Kasumi-1 (cell line): ENCODE measurements at regions not wholly inside any gene's neighbourhood (a gene's known extent, or its start where the extent isn't known, plus 50 kb on each side); places are given as distances from the start of the nearest gene placed in this dataset.

Experiments
- DNase-seq, 2 experiments: peaks; one replicate each; lab custom pipeline; 2025; lab: John Stamatoyannopoulos, UW

DNA sequence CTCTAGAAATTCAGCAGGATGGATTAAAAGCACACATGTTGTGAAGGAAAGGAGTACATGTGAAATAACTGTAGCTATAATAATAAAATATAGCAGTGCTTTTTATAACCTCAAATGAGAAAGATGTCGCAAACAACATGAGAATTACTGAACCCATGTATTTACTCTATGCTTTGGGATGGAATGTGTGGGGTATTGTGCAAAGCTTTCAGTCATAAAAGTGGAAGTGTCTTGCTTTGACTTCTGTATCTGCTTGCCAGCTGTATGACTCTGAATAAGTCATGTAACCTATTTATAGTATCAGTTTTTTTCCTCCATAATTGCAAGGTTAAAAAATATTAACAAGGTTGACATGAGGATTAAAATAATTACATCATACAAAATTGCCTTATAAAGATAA lies 519.3 kb upstream of the CADM2 start:
- DNase-seq = peak; percentile 49 to 52

DNA sequence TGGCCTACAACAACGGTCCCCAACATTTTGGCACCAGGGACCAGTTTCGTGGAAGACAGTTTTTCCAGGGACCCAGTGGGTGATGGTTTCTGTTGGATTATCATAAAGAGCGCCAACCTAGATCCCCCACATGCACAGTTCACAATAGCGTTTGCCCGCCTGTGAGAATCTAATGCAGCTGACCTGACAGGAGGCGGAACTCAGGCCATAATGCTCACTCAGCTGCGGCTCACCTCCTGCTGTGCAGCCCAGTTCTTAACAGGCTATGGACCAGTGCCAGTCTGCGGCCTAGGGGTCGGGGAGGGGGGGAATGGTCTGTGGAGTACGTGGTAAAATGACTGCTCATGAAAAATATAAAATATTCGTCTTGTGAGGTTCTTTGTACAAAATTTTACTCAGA lies 518.5 kb upstream of the CADM2 start:
- DNase-seq = no peak

DNA sequence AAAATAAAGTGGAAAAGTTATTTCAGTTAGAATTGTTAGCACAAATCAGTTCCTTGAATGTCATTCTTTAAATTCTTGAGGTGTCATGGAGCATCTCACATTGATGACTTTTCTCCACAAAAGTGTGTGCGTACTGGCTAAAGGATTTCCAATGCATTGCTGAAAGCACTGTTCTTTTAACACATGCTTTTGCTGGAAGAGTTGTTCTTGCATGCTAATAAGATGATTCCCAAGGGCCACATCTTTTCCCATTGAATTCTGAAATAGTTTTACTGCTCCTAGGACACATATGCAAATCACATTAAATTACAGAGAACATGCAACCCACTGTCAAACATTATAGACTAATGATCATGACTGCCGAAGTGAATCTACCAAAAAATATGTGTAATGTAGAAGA lies 516.3 kb upstream of the CADM2 start:
- DNase-seq = no peak

DNA sequence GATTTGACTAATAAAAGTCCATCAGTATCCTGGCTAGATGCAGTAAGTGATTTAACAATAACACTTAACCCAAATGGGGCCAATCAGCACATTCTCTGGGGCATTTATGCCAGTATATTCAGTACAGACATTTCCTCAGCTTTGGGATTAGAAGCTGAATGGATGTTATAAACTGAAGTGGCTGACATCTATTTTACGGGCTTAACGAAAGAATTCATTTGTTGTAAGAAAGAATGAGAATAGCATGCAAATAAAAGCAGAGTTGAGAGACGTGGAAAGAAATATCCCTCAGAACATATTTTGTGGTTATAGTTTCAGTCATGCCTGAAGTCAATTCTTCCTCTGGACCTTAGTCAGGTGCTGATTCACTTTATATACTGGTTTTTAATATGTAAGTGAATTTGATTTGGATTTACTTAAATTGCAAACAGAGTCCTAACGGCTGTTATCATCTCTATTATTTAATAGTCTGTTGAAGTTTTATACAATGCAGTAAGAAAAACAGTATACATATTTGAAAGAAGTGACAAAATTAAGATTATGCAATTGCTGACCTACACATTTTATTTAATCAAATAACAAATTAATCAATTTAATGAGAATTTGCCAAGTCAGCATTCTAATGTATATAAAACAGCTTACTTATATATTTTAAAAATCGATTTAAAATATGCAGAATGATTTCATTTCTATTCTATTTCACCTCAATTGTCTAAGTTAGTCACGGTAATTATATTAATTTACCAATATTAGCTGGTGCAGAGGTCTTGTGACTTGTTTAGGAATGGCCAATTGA lies 513.9 kb upstream of the CADM2 start:
- no peak for DNase-seq

DNA sequence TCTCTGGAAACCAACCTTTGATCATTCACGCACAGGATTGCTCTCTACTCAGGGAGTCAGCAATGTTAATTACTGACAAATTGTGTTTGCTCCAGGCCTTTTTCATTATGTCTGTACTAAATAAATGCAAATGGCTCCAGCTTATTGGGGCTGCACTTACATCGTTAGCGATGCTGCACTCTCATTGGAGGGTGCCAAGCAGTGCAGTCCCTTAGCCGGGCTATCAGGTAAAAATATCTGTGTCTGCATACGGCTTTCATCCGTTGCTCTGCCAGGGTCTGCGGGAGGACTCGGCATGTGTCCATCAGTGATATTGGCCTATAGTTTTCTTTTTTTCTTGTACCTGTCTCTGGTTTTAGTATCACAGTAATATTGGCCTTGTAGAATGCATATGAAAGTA lies 471.5 kb upstream of the CADM2 start:
- no peak for DNase-seq

DNA sequence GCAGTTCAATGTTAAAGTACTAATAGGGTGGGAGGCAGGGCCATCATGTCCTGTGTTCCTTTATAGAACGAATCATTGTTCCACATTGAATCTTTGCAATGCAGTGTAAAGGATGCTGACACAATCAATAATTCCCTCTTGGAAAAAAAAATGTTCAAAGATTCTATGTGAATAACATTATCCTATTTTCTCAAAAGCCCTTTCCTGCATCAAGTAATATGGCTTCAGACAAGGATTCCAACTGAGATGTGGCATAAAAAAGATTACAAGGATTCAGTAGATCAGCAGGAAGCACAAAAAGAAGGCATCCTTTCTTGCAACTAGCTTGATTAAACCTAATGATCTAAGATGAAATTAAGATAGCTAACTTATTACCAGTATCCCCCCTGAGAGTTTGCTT lies 454.0 kb upstream of the CADM2 start:
- no peak for DNase-seq

DNA sequence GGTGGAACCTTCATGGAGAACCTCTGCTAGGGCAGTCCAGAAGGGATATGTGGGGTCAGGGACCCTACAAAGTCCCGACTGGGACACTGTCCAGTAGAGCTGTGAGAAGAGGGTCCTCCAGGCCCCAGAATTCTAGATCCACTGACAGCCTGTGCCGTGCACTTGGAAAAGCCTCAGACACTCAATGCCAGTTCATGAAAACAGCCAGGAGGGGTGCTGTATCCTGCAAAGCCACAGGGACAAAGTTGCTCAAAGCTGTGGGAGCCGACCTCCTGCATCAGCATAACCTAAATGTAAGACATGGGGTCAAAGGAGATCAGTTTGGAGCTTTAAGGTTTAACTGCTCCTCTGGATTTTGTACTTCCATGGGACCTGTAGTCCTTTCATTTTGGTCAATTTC lies 448.8 kb upstream of the CADM2 start:
- no peak for DNase-seq

DNA sequence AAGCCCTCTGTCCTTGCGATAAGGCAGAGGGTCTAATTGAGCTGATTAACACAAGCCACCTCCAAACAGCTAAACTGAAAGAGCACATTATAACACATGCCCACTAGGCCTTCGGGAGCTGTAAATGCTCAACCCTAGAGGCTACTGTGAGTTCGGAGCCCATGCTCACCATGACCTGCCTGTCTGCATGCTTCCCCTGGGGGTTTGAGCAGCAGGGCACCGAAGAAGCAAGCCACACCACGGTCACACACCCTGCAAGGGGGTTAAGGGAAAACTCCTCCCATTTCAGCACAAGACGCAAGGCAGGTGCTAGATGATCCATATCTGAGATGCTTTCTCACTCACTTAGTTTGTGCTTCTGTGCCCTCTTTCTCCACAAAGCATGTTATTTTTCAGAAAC lies 435.9 kb upstream of the CADM2 start:
- DNase-seq = no peak

DNA sequence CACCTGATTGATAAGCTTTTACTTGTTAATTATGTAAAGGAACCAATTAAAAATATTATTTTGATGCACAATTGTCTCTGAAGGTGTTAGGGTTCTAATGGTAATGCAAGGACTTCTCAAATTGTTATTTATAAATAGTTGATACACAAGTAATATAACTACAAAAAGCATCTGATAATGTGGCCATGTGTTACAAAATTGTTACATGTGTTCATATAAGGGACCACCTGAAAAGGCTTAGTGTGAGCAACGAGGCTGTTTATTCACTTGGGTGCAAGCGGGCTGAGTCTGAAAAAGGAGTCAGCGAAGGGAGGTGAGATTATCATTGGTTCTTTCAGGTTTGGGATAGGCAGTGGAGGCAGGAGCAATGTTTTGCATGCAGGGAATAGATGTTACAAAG lies 421.9 kb upstream of the CADM2 start:
- no peak for DNase-seq

DNA sequence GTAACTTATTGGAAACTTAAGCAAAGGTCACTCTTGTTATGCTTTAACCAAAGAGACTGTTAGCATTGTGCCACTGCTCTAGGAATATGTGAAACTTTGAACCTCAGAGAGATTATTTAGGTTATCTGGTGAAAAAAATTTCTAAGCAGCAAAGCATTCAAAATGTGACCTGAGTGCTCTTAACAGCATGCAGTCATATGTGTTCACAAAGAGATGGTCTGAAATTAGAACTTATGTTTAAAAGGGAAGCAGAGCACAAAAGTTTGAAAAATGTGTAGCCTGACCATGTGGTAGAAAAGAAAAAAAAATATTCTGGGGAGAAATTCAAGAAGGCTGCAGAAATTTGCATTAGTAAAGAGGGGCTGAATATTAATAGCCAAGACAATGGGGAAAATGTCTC lies 420.2 kb upstream of the CADM2 start:
- no peak for DNase-seq

DNA sequence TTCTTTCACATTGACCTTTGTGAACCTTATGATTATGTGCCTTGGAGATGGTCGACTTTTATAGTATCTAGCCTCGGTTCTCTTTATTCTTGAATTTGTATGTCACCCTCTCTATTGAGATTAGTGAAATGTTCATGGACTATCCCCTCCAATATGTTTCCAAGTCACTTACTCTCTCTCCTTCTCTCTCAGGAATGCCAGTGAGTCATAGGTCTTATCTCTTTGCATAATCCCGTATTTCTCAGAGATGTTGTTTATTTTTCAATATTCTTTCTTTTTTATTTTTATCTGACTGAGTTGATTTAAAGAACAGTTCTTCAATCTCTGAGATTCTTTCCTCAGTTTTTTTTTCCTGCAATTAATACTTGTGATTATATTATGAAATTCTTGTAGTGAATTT lies 411.6 kb upstream of the CADM2 start:
- DNase-seq = no peak

DNA sequence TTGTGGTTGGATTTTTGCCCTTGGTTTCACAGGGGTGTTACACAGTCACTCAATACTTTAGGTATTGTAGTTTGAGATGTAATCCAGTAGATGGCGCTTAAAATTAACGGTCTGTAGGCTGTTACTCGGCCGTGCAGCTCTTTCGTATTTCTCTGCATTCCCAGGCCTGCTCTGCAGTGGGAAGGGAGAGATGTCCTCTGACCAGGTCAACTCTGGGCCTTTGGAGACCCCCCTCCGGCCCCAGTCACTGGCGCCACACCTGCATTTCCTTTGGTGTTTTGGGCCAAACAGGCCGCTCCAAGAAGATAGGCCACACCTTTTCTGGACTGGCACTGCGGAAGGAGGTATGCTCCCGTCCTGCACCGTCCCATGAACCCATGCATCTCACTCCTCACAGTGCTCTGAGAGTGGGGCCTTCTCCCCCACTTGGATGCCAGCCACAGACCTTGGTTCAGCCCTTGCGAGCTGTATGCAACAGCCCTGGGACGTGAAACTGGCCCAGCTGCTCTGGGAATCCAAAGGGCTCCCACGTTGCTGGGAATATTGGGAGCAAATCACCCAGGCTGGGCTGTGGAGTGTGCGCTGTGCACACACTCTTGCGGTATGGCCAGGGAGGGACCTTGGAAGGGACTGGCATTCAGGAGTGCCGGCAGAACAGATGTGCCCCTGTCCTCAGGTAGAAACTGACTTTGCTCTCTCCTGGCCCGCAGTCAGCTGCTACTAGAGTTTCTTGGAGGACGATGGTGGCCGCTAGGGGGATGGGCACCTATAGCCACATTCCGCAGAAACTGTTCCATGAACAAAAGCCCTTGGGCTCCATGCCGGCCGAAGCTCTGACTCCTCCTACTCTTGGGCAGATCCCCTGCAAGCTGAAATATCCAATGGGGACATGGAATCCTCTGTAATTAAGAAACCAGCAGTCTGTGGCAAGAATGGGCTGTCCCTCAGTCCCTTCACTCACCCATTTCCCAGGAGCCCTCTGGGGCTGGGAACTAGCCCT lies 410.5 kb upstream of the CADM2 start:
- peak; percentile 62 to 82 for DNase-seq

DNA sequence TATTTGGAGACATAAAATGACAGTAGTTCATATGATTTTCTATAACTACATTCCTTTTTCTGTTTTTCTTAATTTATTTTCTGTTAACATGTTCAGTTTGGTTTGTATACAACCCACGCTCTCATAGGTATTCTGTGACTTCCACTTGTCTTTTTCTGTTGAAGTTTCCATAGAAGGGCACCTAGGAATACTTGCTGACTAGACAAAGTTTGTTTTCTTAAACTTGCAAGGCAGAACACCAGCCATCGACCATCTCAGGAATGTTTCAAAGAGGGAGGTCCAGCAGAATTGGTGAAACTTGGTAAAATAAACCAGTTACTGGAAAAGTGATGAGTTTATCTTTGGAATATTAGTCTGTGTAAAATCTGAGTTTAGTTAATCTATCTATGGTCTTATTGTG lies 403.2 kb upstream of the CADM2 start:
- no peak for DNase-seq

DNA sequence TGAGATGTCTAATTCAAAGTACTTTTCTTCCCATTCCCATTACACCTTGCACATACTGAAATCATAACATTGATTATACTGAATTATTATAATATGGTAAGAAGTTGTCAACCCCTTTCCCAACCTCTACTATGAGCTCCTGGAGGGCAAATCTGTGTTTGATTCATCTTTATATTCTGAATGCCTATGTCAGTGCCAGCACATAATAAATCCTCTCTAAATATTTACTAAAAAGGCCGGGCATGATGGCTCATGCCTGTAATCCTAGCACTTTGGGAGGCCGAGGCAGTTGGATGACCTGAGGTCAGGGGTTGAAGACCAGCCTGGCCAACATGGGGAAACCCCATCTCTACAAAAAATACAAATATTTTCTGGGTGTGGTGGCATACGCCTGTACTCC lies 392.5 kb upstream of the CADM2 start:
- no peak for DNase-seq

DNA sequence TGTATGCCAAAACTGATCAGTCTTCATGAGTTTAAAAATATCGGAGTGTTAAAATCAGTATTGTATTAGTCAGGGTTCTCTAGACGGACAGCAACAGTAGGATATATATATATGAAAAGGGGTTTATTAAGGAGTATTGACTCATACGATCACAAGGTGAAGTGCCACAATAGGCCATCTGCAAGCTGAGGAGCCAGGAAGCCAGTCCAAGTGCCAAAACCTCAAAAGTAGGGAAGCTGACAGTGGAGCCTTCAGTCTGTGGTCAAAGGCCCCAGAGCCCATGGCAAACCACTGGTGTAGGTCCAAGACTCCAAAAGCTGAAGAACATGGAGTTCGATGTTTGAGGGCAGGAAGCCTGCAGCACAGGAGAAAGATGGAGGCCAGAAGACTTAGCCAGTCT lies 391.0 kb upstream of the CADM2 start:
- peak in 1 of 2 experiments; percentile 5 for DNase-seq

DNA sequence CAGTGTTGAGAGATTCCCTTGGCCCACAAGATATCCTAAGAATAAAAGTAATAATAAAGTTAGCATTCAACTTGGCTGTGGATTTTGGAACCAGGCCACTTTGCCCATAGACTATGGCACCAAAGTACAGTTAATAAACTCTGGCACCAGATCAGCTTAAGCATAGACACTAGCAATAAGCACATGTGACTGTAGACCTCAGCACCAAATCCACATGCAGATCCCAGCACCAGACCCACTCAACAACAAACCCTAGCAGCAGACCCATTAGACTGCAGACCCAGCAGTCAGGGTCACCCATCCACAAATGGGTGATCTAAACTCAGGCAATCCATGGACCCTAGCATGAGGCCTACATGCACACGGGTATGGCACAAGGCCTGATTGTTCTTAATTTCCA lies 384.8 kb upstream of the CADM2 start:
- DNase-seq = no peak

DNA sequence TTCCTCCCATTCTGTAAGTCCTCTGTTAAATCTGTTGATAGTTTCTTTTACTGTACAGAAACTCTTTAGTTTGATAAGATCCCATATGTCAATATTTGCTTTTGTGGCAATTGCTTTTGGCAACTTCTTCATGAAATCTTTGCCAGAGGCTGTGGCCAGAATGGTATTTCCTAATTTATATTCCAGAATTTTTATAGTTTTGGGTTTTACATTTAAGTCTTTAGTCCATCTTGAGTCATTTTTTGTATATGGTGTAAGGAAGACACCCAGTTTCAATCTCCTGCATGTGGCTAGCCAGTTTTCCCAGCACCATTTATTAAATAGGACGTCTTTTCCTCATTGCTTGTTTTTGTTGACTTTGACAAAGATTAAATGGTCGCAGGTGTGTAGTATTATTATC lies 372.4 kb upstream of the CADM2 start:
- DNase-seq = no peak

DNA sequence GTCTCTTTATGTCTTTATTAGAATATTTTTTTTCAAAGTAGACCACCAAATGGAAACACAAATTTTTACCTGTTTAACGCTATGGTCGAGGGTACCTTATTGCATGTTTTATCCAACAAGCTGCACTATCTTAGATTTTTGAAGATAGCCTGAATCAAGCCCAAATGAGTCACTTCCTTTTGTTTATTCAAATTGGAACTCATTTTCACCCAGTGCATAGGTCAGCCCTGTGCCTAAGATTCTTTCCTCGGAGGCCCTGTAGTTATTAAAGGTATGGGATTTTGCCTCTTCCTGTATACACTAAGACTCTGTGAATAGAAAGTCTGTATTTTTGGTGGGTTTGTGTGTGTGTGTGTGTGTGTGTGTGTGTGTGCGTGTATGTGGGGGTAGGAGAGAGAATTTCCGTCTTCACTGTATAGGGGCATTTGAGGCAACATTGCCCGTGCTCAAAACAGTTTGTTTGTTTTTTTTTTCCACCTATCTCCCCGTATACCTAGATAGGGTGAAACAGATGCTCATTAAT lies 358.0 kb upstream of the CADM2 start:
- DNase-seq = no peak

DNA sequence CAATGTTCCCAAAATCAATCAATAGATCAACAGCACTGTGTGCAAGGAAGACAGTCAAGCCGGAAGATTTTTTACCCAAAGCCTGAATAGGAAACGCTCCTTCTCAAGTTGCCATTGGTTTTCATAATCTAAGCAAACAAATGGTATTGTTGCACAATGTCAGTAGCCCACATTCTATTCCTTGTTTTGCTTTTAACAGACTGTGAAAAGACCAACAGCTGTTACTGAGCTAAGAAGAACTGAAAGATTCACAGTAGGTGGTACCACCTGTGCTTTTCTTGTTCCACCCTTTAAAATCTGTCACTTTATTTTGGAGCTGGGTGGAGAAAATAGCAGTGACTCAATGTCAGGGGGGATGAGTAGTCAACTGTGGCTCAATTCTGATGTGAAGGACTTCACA lies 357.5 kb upstream of the CADM2 start:
- DNase-seq = no peak

DNA sequence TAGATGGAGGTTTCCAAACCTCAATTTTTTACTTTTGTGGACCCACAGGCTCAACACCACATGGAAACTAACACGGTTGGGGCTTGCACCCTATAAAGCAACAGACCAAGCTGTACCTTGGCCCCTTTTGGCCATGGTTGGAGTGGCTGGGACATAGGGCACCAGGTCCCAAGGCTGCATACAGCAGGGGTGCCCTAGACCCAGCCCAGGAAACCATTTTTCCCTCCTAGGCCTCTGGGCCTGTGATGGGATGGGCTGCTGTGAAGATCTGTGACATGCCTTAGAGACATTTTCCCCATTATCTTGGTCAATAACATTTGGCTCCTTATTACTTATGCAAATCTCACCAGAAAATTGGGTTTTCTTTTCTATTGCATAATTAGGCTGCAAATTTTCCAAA lies 337.0 kb upstream of the CADM2 start:
- DNase-seq = no peak

DNA sequence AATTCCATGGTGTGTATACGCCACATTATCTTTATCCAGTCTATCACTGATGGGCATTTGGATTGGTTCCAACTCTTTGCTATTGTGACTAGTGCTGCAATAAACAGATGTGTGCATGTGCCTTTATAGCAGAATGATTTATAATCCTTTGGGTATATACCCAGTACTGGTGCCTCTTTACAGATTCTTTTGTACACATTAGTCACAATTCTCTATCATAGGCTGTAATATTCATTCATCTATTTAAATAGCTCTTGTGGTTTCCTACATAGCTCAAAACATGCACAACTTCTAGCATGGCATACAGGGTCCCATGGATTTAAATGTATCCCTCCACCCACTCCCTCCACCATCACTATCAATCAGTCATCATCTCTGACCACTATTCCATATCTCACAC lies 324.1 kb upstream of the CADM2 start:
- no peak for DNase-seq

DNA sequence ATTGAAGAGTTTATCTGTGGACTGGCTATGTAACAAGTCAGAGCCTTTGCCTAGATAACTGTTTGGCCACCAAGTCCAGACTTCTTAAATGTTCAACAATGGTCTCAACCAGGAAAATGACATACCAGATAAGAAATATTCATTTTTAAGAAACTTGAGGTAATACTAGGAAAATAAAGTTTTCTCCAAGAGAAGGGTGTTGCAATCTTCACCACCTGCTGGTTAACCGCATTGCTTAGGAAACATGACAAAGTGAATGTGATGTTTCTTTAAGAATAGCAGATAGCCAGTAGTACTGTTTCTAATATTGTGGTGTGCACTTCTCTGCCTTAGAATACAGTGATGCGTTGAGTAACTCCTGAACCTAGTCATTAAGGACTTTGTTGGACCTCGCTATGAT lies 321.5 kb upstream of the CADM2 start:
- no peak for DNase-seq

DNA sequence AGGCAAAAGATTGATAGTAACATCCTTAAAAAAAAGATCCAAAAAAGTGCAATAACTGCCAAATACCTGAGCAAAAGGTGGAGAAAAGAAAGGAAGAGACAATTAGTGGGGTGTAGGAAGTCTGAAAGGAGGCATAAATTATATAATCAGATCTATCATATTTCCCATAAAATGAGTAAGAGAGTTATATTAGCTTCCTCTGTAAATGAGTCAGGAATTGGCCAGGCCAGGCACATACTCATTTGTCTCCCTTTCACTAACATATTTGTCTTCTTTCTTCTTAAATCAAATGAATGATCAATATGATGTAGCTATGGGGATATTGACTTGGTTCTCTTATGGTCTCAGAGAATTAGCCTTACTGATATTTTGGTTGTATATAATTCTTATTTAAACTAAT lies 292.3 kb upstream of the CADM2 start:
- no peak for DNase-seq
